GM23338 (cell line): ENCODE measurements at regions not wholly inside any gene's neighbourhood (a gene's known extent, or its start where the extent isn't known, plus 50 kb on each side); places are given as distances from the start of the nearest gene placed in this dataset.

Experiments
- ATAC-seq: fragments of 200-7000 bp; cut with Tn5 transposase; 3 replicates; pipeline ENCODE4 v1.9.1; 2020
- DNase-seq: peaks from one replicate; pipeline ENCODE4 v3.0.0-alpha.2; 2015; ENCODE audit warnings: low spot score
- H2AFZ ChIP-seq: fragments of 200-600 bp; sonication (generic); 2 replicates; pipeline ENCODE4 v1.8.0; 2016; ENCODE audit warnings: antibody characterized with exemption, mild to moderate bottlenecking, moderate library complexity
- H3F3A ChIP-seq: fragments of 200-600 bp; sonication (generic); replicated peaks from 2 replicates; pipeline ENCODE4 v1.8.0; 2017; ENCODE audit warnings: antibody characterized with exemption, mixed run types, low read depth
- H3K27ac ChIP-seq: fragments of 200-600 bp; sonication (generic); 2 replicates; pipeline ENCODE4 v1.6.1; 2016; ENCODE audit warnings: low read depth
- H3K27me3 ChIP-seq: fragments of 200-600 bp; sonication (generic); 2 replicates; pipeline ENCODE4 v1.8.0; 2016; ENCODE audit warnings: mild to moderate bottlenecking, mixed run types, moderate library complexity; ENCODE audit not compliant: insufficient read depth
- H3K36me3 ChIP-seq: fragments of 200-600 bp; sonication (generic); 2 replicates; pipeline ENCODE4 v1.8.0; 2016; ENCODE audit warnings: mild to moderate bottlenecking; ENCODE audit not compliant: insufficient read depth
- H3K4me1 ChIP-seq: fragments of 200-600 bp; sonication (generic); 2 replicates; pipeline ENCODE4 v1.8.0; 2016; ENCODE audit warnings: mild to moderate bottlenecking, moderate library complexity; ENCODE audit not compliant: insufficient read depth
- H3K4me2 ChIP-seq: fragments of 200-600 bp; sonication (generic); 2 replicates; pipeline ENCODE4 v1.7.1; 2017; ENCODE audit warnings: mixed run types
- H3K4me3 ChIP-seq: fragments of 200-600 bp; sonication (generic); 2 replicates; pipeline ENCODE4 v1.6.1; 2016; ENCODE audit warnings: mixed run types
- H3K79me2 ChIP-seq: fragments of 200-600 bp; sonication (generic); replicated peaks from 2 replicates; pipeline ENCODE4 v1.8.0; 2017; ENCODE audit warnings: mild to moderate bottlenecking; ENCODE audit not compliant: insufficient read depth
- H3K9me2 ChIP-seq: fragments of 200-600 bp; sonication (generic); 2 replicates; pipeline ENCODE4 v1.8.0; 2017; ENCODE audit not compliant: insufficient read depth
- H4K20me1 ChIP-seq: fragments of 200-600 bp; sonication (generic); replicated peaks from 2 replicates; pipeline ENCODE4 v1.8.0; 2017; ENCODE audit warnings: mild to moderate bottlenecking; ENCODE audit not compliant: insufficient read depth
- H3K27ac Mint-ChIP-seq: 2 replicates; pipeline ENCODE4 v1.8.0; 2020; ENCODE audit warnings: inconsistent platforms, mild to moderate bottlenecking, moderate library complexity, mixed read lengths
- H3K27me3 Mint-ChIP-seq: 3 replicates; pipeline ENCODE4 v1.8.0; 2022; ENCODE audit warnings: low read depth, mild to moderate bottlenecking, moderate library complexity, mixed read lengths, inconsistent platforms; ENCODE audit not compliant: insufficient read depth, poor library complexity
- H3K36me3 Mint-ChIP-seq: 3 replicates; pipeline ENCODE4 v1.8.0; 2021; ENCODE audit warnings: low read depth, mild to moderate bottlenecking, inconsistent platforms, moderate library complexity, mixed read lengths
- H3K4me1 Mint-ChIP-seq: 3 replicates; pipeline ENCODE4 v1.8.0; 2020; ENCODE audit warnings: mild to moderate bottlenecking, inconsistent platforms, mixed read lengths
- H3K4me3 Mint-ChIP-seq: 3 replicates; pipeline ENCODE4 v1.8.0; 2021; ENCODE audit warnings: moderate library complexity, mild to moderate bottlenecking, inconsistent platforms, mixed read lengths
- H3K9me3 Mint-ChIP-seq: 3 replicates; pipeline ENCODE4 v1.8.0; 2020; ENCODE audit warnings: moderate library complexity, mild to moderate bottlenecking, inconsistent platforms, mixed read lengths
- CREB1 ChIP-seq: fragments of 250-450 bp; sonication (Bioruptor Pico); IDR thresholded peaks from 2 replicates; pipeline ENCODE4 v1.5.0; 2020; ENCODE audit warnings: low read depth, mild to moderate bottlenecking, moderate library complexity
- EZH2 ChIP-seq: fragments of 200-600 bp; sonication (generic); IDR thresholded peaks from one replicate; pipeline ENCODE4 v1.8.0; 2017; ENCODE audit warnings: antibody characterized with exemption, mild to moderate bottlenecking, low read depth; ENCODE audit not compliant: unreplicated experiment
- EZH2phosphoT487 ChIP-seq: fragments of 200-600 bp; sonication (generic); IDR thresholded peaks from one replicate; pipeline ENCODE4 v1.8.1; 2018; ENCODE audit warnings: antibody characterized with exemption; ENCODE audit not compliant: unreplicated experiment
- JUNB ChIP-seq: IDR thresholded peaks from one replicate; pipeline ENCODE4 v1.6.1; 2016; ENCODE audit warnings: antibody characterized with exemption; ENCODE audit not compliant: unreplicated experiment
- NANOG ChIP-seq: IDR thresholded peaks from 2 replicates; pipeline ENCODE4 v1.6.1; 2016; ENCODE audit warnings: antibody characterized with exemption, borderline replicate concordance
- POLR2AphosphoS5 ChIP-seq: IDR thresholded peaks from 2 replicates; pipeline ENCODE4 v1.6.1; 2016; ENCODE audit warnings: antibody characterized with exemption, low read depth
- STAT1 ChIP-seq: IDR thresholded peaks from one replicate; pipeline ENCODE4 v1.6.1; 2016; ENCODE audit warnings: antibody characterized with exemption; ENCODE audit not compliant: unreplicated experiment
- ZNF114 ChIP-seq: fragments of 250-450 bp; sonication (Bioruptor Pico); IDR thresholded peaks from 2 replicates; pipeline ENCODE4 v1.5.0; 2020; ENCODE audit warnings: mild to moderate bottlenecking, moderate library complexity
- ZNF331 ChIP-seq: fragments of 250-450 bp; sonication (Bioruptor Pico); IDR thresholded peaks from 2 replicates; pipeline ENCODE4 v1.5.0; 2020; ENCODE audit warnings: low read depth, mild to moderate bottlenecking, moderate library complexity
- TF ChIP-seq, protein P1 (sequence below), 2 experiments: fragments of 200-600 bp in 1 of 2; sonication (generic) in 1 of 2; conservative IDR thresholded peaks; 2 replicates each; pipeline versions ENCODE4 v1.5.1 to v1.6.1; 2016 to 2017; ENCODE audit warnings: antibody characterized with exemption in 2 of 2, low read depth in 2 of 2, mild to moderate bottlenecking in 2 of 2, moderate library complexity in 1 of 2
- TF ChIP-seq, protein P2 (sequence below): IDR thresholded peaks from 2 replicates; pipeline ENCODE4 v1.6.1; 2016; ENCODE audit warnings: antibody characterized with exemption
- TF ChIP-seq, protein P3 (sequence below): IDR thresholded peaks from one replicate; pipeline ENCODE4 v1.6.1; 2018; ENCODE audit warnings: antibody characterized with exemption; ENCODE audit not compliant: unreplicated experiment

DNA sequence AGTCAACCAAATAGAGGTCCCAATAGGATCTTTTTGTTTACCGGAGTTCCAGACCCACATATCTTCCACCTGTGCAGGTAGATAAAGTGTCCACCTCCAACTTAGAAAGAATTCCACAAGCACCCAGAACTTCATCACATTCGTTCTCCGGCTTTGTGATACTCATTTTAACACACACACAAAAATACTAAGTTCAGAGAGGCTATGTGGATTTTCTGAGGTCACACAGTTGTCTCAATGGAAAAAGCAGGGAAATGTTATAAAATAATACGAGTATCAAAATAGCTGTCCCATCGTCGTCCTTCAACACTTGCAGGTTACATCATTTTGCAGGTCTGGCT lies 137.5 kb downstream of the TMCO5A start:
- ATAC-seq: no peak
- no peaks in the 10 kb centered on the region for H3K36me3 Mint-ChIP-seq
- H3K9me3 Mint-ChIP-seq: no peaks in the 10 kb centered on the region; the same call in 2 of the 3 replicates
- Histone ChIP-seq H3K27ac (no peak overlapping the region), H3K9me2 (no peaks in the 10 kb centered on the region), H2AFZ (no peak overlapping the region), H3K4me3 (peak overlapping the region; percentile 55), H3F3A (0 out of 2 replicates have a peak, but pooled peaks cover 9% of the 10 kb centered on the region), H3K27me3 (peaks cover 78% of the 10 kb centered on the region), H3K36me3 (no peaks in the 10 kb centered on the region), H4K20me1 (no peaks in the 10 kb centered on the region), H3K4me2 (peak overlapping the region; percentile 81), H3K4me1 (peaks cover 41% of the 10 kb centered on the region), H3K79me2 (no peaks in the 10 kb centered on the region)
- peak overlapping the region; percentile 83 for H3K4me3 Mint-ChIP-seq
- no peak for TF ChIP-seq JUNB
- TF ChIP-seq, protein P1, sequence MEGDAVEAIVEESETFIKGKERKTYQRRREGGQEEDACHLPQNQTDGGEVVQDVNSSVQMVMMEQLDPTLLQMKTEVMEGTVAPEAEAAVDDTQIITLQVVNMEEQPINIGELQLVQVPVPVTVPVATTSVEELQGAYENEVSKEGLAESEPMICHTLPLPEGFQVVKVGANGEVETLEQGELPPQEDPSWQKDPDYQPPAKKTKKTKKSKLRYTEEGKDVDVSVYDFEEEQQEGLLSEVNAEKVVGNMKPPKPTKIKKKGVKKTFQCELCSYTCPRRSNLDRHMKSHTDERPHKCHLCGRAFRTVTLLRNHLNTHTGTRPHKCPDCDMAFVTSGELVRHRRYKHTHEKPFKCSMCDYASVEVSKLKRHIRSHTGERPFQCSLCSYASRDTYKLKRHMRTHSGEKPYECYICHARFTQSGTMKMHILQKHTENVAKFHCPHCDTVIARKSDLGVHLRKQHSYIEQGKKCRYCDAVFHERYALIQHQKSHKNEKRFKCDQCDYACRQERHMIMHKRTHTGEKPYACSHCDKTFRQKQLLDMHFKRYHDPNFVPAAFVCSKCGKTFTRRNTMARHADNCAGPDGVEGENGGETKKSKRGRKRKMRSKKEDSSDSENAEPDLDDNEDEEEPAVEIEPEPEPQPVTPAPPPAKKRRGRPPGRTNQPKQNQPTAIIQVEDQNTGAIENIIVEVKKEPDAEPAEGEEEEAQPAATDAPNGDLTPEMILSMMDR (conservative IDR thresholded peaks at IDR 0.05; ENCODE audit: low read depth in 2 of 2): no peak
- TF ChIP-seq CREB1 (CRISPR knock-in tag): peak; percentile 22; the same call in 1 of the 2 replicates
- no peak for TF ChIP-seq ZNF331
- TF ChIP-seq ZNF114 (CRISPR knock-in tag): no peak
- TF ChIP-seq EZH2: no peak
- TF ChIP-seq, protein P2, sequence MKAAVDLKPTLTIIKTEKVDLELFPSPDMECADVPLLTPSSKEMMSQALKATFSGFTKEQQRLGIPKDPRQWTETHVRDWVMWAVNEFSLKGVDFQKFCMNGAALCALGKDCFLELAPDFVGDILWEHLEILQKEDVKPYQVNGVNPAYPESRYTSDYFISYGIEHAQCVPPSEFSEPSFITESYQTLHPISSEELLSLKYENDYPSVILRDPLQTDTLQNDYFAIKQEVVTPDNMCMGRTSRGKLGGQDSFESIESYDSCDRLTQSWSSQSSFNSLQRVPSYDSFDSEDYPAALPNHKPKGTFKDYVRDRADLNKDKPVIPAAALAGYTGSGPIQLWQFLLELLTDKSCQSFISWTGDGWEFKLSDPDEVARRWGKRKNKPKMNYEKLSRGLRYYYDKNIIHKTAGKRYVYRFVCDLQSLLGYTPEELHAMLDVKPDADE: no peak
- TF ChIP-seq POLR2AphosphoS5: no peak
- no peak for TF ChIP-seq EZH2phosphoT487
- H3K27ac Mint-ChIP-seq: peak overlapping the region; percentile 86
- peaks cover 72% of the 10 kb centered on the region for H3K27me3 Mint-ChIP-seq
- DNase-seq: no peak
- peaks cover 70% of the 10 kb centered on the region for H3K4me1 Mint-ChIP-seq

- no peaks in the 10 kb centered on the region; the same call in 2 of the 3 replicates for H3K9me3 Mint-ChIP-seq
- peaks cover 74% of the 10 kb centered on the region for H3K4me1 Mint-ChIP-seq
- Histone ChIP-seq H3K4me1 (peaks cover 46% of the 10 kb centered on the region), H3K27ac (peak overlapping the region; percentile 59; the same call in 1 of the 2 replicates), H3K9me2 (no peaks in the 10 kb centered on the region), H3K4me2 (peak overlapping the region; percentile 81), H3K27me3 (peaks cover 78% of the 10 kb centered on the region), H4K20me1 (no peaks in the 10 kb centered on the region), H3K79me2 (no peaks in the 10 kb centered on the region), H3K4me3 (peak overlapping the region; percentile 55), H3K36me3 (no peaks in the 10 kb centered on the region), H2AFZ (peak overlapping the region; percentile 81), H3F3A (0 out of 2 replicates have a peak, but pooled peaks cover 9% of the 10 kb centered on the region)
- peak; percentile 94 for ATAC-seq
- peak overlapping the region; percentile 97 for H3K27ac Mint-ChIP-seq
- peaks cover 72% of the 10 kb centered on the region for H3K27me3 Mint-ChIP-seq
- peak; percentile 98 for DNase-seq
- H3K4me3 Mint-ChIP-seq: peak overlapping the region; percentile 83
- H3K36me3 Mint-ChIP-seq: no peaks in the 10 kb centered on the region
- TF ChIP-seq, protein P2: no peak
- no peak for TF ChIP-seq ZNF331
- TF ChIP-seq, protein P1 (conservative IDR thresholded peaks at IDR 0.05; ENCODE audit: low read depth in 2 of 2): 0 out of 4 replicates have a peak, but pooled peaks of 1 of the 2 experiments have one; percentile 20
- TF ChIP-seq POLR2AphosphoS5: 0 out of 2 replicates have a peak, but pooled peaks have one; percentile 41
- peak; percentile 27; the same call in 1 of the 2 replicates for TF ChIP-seq NANOG
- TF ChIP-seq, protein P3, sequence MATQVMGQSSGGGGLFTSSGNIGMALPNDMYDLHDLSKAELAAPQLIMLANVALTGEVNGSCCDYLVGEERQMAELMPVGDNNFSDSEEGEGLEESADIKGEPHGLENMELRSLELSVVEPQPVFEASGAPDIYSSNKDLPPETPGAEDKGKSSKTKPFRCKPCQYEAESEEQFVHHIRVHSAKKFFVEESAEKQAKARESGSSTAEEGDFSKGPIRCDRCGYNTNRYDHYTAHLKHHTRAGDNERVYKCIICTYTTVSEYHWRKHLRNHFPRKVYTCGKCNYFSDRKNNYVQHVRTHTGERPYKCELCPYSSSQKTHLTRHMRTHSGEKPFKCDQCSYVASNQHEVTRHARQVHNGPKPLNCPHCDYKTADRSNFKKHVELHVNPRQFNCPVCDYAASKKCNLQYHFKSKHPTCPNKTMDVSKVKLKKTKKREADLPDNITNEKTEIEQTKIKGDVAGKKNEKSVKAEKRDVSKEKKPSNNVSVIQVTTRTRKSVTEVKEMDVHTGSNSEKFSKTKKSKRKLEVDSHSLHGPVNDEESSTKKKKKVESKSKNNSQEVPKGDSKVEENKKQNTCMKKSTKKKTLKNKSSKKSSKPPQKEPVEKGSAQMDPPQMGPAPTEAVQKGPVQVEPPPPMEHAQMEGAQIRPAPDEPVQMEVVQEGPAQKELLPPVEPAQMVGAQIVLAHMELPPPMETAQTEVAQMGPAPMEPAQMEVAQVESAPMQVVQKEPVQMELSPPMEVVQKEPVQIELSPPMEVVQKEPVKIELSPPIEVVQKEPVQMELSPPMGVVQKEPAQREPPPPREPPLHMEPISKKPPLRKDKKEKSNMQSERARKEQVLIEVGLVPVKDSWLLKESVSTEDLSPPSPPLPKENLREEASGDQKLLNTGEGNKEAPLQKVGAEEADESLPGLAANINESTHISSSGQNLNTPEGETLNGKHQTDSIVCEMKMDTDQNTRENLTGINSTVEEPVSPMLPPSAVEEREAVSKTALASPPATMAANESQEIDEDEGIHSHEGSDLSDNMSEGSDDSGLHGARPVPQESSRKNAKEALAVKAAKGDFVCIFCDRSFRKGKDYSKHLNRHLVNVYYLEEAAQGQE: no peak
- no peak for TF ChIP-seq ZNF114 (CRISPR knock-in tag)
- TF ChIP-seq EZH2: no peak
- no peak for TF ChIP-seq STAT1
Measured at GRCh38 chr15:38072348-38073177, 138.1 kb downstream of the TMCO5A start.
